ENCODE measurements at regions not wholly inside any gene's neighbourhood (a gene's known extent, or its start where the extent isn't known, plus 50 kb on each side); places are given as distances from the start of the nearest gene placed in this dataset.
"Not testable (repeated sequence)": the region's sequence is repeated elsewhere in the genome, so short reads cannot be mapped to it uniquely, and the experiment has no call there.

GRCh38 chr6:114634016-114634415, 291.2 kb upstream of the HS3ST5 start:
- H3K4me3 ChIP-seq = no peak overlapping the region
- TF ChIP-seq POLR2A (IDR thresholded peaks at IDR 0.05) = no peak
- no peak for TF ChIP-seq CTCF (IDR thresholded peaks at IDR 0.05)
- TF ChIP-seq EP300 (IDR thresholded peaks at IDR 0.05) = no peak
- TF ChIP-seq POLR2AphosphoS5 (IDR thresholded peaks at IDR 0.05) = no peak
- intact Hi-C loops (cut with DNase I) = no loop called here

GRCh38 chr6:114626226-114626625, 283.4 kb upstream of the HS3ST5 start:
- H3K9me3 ChIP-seq; H3K36me3 ChIP-seq; H3K4me3 ChIP-seq; intact Hi-C loops (cut with DNase I); H3K27ac ChIP-seq; H3K4me1 ChIP-seq; DNase-seq; H3K27me3 ChIP-seq: not testable (repeated sequence)
- WGBS, 2 donors = 87 to 89% methylated on average over 1 of the region's 1 CpG

More at GRCh38 chr6:114634016-114634415, 291.2 kb upstream of the HS3ST5 start:
- peaks cover 0 to 6% (median 0%) of the 10 kb centered on the region in 4 donors for H3K9me3 ChIP-seq
- H3K36me3 ChIP-seq = no peaks in the 10 kb centered on the region
- no peak for DNase-seq
- no peak overlapping the region for H3K27ac ChIP-seq
- H3K4me1 ChIP-seq = no peaks in the 10 kb centered on the region
- no peaks in the 10 kb centered on the region for H3K27me3 ChIP-seq

GRCh38 chr6:114619621-114620200, 276.9 kb upstream of the HS3ST5 start:
- Histone ChIP-seq H3K27ac (no peak overlapping the region), H3K4me1 (no peaks in the 10 kb centered on the region), H3K36me3 (no peaks in the 10 kb centered on the region), H3K4me3 (no peak overlapping the region), H3K9me3 (no peaks in the 10 kb centered on the region), H3K27me3 (no peaks in the 10 kb centered on the region)
- DNase-seq = no peak
- TF ChIP-seq POLR2AphosphoS5 (IDR thresholded peaks at IDR 0.05) = no peak
- TF ChIP-seq EP300 (IDR thresholded peaks at IDR 0.05) = no peak
- TF ChIP-seq CTCF (IDR thresholded peaks at IDR 0.05) = no peak
- TF ChIP-seq POLR2A (IDR thresholded peaks at IDR 0.05) = no peak
- 75 to 84% methylated on average over 2 of the region's 2 CpGs for WGBS, 2 donors
- intact Hi-C loops (cut with DNase I) = no loop called here

GRCh38 chr6:114611696-114612095, 268.9 kb upstream of the HS3ST5 start:
- H3K27me3 ChIP-seq = no peaks in the 10 kb centered on the region
- no peak overlapping the region for H3K4me3 ChIP-seq
- no peaks in the 10 kb centered on the region for H3K36me3 ChIP-seq
- intact Hi-C loops (cut with DNase I) = no loop called here
- no peak for DNase-seq
- H3K4me1 ChIP-seq = no peaks in the 10 kb centered on the region
- H3K9me3 ChIP-seq = no peaks in the 10 kb centered on the region
- TF ChIP-seq POLR2AphosphoS5 (IDR thresholded peaks at IDR 0.05) (no peak), POLR2A (IDR thresholded peaks at IDR 0.05) (no peak), CTCF (IDR thresholded peaks at IDR 0.05) (no peak), EP300 (IDR thresholded peaks at IDR 0.05) (no peak)
- H3K27ac ChIP-seq = no peak overlapping the region

GRCh38 chr6:114608091-114608490, 265.3 kb upstream of the HS3ST5 start:
- Histone ChIP-seq H3K4me3 (no peak overlapping the region), H3K9me3 (no peaks in the 10 kb centered on the region), H3K27ac (no peak overlapping the region), H3K27me3 (no peaks in the 10 kb centered on the region), H3K36me3 (no peaks in the 10 kb centered on the region), H3K4me1 (no peaks in the 10 kb centered on the region)
- DNase-seq = no peak
- intact Hi-C loops (cut with DNase I) = no loop called here
- WGBS, 2 donors = 68 to 74% methylated on average over 2 of the region's 2 CpGs
- TF ChIP-seq EP300 (IDR thresholded peaks at IDR 0.05) = no peak
- no peak for TF ChIP-seq POLR2A (IDR thresholded peaks at IDR 0.05)
- TF ChIP-seq POLR2AphosphoS5 (IDR thresholded peaks at IDR 0.05) = no peak
- TF ChIP-seq CTCF (IDR thresholded peaks at IDR 0.05) = no peak
